Stimulated activated CD4-positive, alpha-beta T cell treated with anti-CD3 and anti-CD28 coated beads, Interleukin-15, amount 100 ng/mL, for 48 hours (primary cell): ENCODE measurements at regions not wholly inside any gene's neighbourhood (a gene's known extent, or its start where the extent isn't known, plus 50 kb on each side); places are given as distances from the start of the nearest gene placed in this dataset.

Source experiments
- DNase-seq, 2 donors: peaks; one replicate each; pipeline ENCODE4 v3.0.0-alpha.2; 2020; ENCODE audit warnings: low read depth in 2 of 2

- DNase-seq = no peak
Measured at GRCh38 chr3:24641628-24642027, 147.0 kb upstream of the THRB start.

DNA sequence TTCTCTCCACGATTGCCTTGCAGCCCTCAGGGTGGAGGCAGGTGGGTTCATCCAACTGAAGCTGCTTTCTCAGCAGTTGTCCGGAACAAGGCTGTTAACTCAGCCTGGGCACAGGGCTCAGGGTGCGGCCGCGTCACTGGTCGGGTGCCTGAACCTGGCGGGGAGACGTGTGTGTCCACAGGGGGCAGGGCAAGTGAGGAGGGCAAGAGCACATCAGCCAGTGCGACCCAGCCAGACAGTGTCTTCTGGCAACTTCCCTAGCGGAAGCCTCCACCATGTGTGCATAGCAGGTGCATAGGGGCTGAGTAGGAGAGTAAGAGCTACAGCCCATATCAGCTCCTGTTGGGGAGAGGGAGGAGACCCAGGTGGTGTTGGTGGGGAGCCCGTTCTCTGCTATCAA is 150.4 kb upstream of the THRB start:
- DNase-seq = no peak

DNA sequence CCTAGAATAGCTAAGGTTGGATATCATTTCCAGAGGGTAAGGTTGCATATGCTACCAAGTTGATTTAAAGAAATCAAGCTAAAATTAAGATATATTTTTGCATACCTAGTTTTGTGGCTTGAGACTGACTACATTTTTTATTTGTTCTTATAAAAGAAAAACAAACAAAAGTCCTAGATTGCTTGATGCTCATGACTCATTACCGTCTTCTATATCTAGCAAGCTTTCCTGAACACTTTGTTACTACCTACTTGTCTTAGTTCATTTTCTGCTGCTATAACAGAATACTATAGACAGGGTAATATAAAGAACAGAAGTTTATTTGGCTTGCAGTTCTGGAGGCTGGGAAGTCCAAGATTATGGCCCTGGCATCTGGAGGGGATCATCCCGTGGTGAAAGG is 152.1 kb upstream of the THRB start:
- DNase-seq = no peak

GRCh38 chr3:24648063-24648462 is 153.4 kb upstream of the THRB start:
- no peak for DNase-seq

DNA sequence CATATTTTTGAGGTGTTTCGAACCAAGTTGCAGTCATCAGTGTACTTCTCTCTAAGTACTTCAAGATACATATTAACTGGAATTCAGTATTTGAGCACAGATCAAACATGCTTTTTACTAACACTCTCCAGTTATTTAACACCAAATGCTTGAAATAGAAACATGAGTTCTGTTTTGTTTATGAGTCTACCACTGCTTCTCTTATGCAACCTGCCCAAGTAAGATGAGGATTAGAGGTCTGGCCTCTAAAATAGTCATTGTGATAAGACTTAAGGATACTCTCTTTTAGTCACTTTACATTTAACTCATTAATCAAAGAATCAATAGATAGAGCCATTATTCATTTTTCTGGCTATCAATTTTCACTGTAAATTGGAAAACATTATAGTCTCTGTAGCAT is 156.2 kb upstream of the THRB start:
- no peak for DNase-seq

DNA sequence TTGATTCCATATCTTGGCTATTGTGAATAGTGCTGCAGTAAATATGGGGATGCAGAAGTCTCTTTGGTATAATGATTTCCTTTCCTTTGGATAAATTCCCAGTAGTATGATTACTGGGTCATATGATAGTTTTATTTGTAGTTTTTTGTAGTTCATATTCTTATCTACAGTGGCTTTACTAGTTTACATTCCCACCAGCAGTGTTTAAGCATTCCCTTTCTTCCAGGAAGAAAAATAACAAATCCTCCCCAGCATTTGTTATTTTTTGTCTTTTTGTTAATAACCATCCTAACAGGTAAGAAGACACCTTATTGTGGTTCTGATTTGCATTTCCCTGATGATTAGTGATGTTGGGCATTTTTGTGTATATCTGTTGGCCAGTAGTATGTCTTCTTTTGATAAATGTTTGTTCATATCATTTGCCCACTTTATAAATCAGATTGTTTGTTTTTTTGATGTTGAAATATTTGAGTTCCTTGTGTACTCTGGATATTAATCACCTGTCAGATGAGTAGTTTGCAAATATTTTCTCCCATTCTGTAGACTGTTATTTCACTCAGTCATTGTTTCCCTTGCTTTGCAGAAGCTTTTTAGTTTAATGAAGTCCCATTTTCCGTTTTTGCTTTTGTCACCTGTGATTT is 163.3 kb upstream of the THRB start:
- DNase-seq = no peak

- DNase-seq = no peak
Measured at GRCh38 chr3:24661175-24661584, 166.5 kb upstream of the THRB start.

- DNase-seq = no peak
Measured at GRCh38 chr3:24662449-24663345, 168.0 kb upstream of the THRB start.

- DNase-seq = no peak
Measured at GRCh38 chr3:24663406-24663805, 168.8 kb upstream of the THRB start.

- no peak for DNase-seq
Measured at GRCh38 chr3:24668039-24668438, 173.4 kb upstream of the THRB start.

DNA sequence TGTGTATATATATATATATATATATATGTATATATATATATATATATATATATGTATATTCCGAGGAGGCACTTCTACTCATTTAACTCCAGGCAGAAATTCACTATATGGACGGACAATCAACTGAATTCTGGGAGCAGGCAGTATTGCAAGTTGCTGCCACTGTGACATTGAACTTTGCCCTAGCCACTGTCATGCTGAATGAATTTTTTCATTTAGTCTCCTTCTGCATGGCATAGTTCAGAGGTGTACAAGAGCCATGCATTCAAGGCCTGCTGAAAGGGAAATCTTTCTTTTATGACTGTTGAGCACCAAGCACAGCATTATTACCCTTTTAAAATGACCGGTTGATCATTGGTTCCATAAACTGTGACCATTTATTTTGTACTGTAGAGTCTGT is 176.2 kb upstream of the THRB start:
- DNase-seq = no peak

GRCh38 chr3:24673596-24673995 is 178.9 kb upstream of the THRB start:
- no peak for DNase-seq

GRCh38 chr3:24674261-24674660 is 179.6 kb upstream of the THRB start:
- DNase-seq = no peak

DNA sequence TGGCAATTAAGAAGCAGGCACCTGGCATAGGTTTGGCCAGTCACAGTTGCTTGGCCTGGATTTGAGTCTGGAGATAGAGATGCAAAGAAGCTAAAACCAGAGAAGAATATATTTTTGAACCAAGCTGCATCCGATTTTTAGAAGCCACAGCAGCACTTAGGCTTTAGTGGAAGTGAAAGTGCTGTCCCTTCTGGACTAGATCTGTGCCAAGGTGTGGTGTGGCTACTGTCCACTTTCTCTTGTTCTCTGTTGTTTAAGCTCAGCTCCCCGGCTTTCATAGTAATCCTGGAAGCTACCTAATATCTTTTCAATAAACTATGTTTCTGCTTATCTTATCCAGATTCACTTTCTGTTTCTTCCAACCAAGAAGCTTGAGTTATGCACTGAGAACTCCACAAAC is 183.4 kb upstream of the THRB start:
- no peak for DNase-seq

DNA sequence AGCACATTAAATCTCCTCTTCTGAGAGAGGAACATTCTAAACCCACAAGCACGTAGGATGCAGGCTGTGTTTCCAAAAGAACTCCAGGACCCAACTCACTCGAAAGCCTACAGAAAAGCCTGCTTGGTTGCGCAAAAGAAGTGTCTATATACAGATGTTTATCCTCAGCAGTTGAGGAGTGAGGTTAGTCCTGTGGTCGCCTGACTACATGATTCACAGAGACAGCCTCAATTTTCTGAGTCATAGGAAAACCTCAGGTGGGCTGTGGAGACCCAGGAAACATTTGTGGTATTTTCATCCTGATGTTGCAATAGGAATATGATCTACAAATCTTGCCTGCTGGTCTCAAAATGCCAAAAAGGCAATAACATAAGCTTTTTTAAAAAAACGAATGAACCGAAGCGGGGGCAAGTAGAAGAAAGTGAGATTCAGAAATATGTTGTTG is 183.8 kb upstream of the THRB start:
- DNase-seq = peak in 1 of 2 donors; percentile 9

GRCh38 chr3:24679429-24679828 is 184.8 kb upstream of the THRB start:
- DNase-seq = no peak

DNA sequence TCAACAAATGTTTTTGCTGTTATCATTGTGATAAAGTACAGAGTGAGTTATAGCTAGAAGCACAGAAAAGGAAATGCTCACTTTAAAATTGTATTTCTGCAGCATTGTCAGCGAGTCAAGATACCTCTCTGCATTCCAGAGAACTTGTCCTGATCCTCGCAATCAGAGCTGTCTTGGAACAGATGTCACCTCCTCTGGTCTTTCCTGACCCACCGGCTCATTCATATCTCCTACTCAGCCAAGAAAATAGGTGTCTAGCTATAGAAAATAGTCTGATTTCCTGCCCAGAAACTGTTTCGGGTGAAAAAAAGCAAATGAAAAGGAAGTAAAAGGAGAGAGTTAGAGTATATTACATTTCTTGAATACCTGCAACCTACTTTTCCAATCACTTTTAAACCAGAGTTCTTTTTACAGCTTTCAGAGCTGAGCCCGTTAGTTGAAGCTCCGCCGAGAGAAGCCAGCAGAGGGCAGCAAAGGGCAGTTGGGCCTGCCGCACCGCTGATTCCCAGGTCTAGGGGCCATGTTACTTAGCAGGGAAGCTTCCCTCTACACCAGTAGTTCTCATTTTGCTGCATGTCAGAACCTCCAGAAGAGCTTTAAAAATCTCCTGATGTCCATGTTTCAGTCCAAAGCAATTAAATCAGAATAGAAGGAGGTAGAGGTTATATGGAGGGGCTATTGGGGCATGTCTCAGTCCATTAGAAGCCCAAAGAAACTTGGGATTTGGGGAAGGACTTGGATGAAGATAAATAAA is 185.7 kb upstream of the THRB start:
- peak; percentile 7 to 36 for DNase-seq

DNA sequence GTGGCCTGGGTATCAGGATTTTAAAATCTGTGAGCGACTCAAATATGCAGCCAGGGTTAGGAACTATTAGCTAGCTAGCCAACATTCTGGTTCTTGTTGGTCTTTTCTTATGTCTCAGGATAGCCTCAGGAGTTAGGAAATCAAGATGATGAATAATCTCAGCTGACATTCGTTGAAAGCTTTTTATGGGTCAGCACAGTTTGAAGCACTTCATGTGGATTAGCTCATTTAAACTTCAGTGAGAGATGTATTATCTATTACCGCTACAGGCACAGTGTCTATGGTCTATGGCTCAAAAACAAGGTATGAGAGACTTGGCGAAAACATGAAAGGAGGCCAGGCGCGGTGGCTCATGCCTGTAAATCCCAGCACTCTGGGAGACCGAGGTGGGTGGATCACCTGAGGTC is 187.5 kb upstream of the THRB start:
- DNase-seq = no peak

GRCh38 chr3:24683090-24683489 is 188.4 kb upstream of the THRB start:
- no peak for DNase-seq

DNA sequence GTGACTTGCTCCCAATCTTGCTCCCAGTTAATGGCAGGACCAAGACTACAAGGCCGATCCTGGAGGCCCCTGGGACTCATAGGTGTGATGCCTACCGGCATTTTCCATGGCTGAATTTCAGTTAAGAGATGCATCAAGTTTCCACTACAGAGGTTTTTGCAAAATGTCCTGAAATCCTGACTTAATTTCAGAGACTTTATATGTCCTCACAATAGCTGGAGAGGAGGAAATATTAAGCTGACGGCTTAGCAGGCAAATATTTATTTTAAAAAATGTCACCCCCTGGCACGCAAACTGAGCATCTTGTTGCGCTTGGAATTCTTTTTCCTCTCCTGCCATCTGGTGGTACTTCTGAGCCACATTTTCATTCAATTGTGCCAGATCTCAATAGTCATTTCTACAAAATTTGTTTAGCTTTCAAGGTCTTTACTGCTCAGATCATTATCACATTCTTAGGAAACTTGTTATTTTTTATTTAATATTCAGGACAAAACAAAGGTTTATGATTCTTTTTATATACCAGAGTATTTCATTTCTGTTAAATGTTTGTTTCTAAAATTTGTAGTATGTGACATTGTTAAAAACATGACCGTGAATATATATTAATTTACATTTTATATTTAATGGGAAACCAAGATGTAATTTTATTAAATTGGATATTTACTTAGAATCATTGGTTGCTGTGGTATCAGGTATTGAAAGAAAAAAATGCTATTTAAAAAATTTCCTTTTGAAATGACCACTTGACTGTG is 189.2 kb upstream of the THRB start:
- no peak for DNase-seq

DNA sequence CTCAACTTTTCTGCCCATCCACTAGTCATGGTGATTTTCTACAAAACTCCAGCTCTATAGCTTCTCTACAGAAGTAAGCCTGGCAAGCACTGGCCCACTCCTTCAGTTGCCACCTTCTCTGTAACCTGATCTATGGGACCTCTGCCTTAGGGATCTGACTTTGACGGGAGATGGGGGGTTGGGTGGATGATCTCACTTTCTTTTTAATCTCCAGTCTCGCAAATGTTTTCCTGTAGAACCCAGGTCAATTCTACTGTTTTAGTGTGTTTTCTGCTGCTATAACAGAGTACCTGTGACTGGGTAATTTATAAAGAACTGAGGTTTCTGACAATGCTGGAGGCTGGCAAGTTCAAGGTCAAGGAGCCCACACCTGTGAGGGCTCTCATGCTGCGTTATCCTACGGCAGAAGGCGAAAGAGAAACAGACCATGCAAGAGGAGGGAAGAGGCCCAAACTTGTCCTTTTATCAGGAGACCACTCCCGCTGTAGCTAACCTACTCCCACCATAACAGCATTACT is 189.9 kb upstream of the THRB start:
- no peak for DNase-seq

DNA sequence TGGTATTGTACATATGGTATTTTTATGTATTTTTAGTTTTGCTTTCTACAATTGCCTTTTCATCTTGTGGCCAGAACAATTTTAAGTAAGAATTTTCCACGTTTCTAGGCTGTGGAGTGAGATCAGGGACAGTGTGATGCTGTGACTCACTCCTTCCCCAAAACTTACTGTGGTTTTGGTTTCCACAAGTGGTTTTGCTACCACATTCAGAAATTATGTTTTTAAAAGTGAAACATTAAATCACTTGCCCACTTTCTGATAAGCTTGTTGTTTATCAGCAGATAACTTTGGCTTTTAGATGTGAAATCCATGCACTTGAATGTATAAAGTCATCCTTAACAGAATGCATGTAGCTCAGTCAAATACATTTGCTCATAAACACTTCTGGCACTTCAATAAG is 192.2 kb upstream of the THRB start:
- no peak for DNase-seq
